ENCODE measurements at regions not wholly inside any gene's neighbourhood (a gene's known extent, or its start where the extent isn't known, plus 50 kb on each side); places are given as distances from the start of the nearest gene placed in this dataset.

GRCh38 chr12:21054334-21054733 lies 76.7 kb upstream of the SLCO1B1 start:
- TF ChIP-seq CTCF (IDR thresholded peaks at IDR 0.05), result no peak
- no peak overlapping the region for H3K4me3 Mint-ChIP-seq
- peaks cover 20% of the 10 kb centered on the region for H3K9me3 Mint-ChIP-seq
- DNase-seq, result no peak
- no peak overlapping the region for H3K27ac Mint-ChIP-seq
- H3K27me3 Mint-ChIP-seq (ENCODE audit: insufficient read depth), result no peaks in the 10 kb centered on the region
- H3K36me3 Mint-ChIP-seq (ENCODE audit: low read depth), result no peaks in the 10 kb centered on the region
- H3K4me1 Mint-ChIP-seq (ENCODE audit: low read depth), result no peaks in the 10 kb centered on the region

- Mint-ChIP-seq H3K27me3 (ENCODE audit: insufficient read depth) (no peaks in the 10 kb centered on the region), H3K4me3 (no peak overlapping the region), H3K4me1 (ENCODE audit: low read depth) (no peaks in the 10 kb centered on the region), H3K36me3 (ENCODE audit: low read depth) (0 out of 2 replicates have a peak, but pooled peaks cover 4% of the 10 kb centered on the region), H3K9me3 (peaks cover 56% of the 10 kb centered on the region), H3K27ac (no peak overlapping the region)
- no peak for TF ChIP-seq CTCF (IDR thresholded peaks at IDR 0.05)
- no peak for DNase-seq
These were observed 65.1 kb upstream of the SLCO1B1 start for GRCh38 chr12:21065845-21066244.

- Mint-ChIP-seq H3K36me3 (ENCODE audit: low read depth) (no peaks in the 10 kb centered on the region), H3K27me3 (ENCODE audit: insufficient read depth) (no peaks in the 10 kb centered on the region), H3K4me3 (no peak overlapping the region), H3K27ac (no peak overlapping the region), H3K9me3 (peaks cover 50% of the 10 kb centered on the region), H3K4me1 (ENCODE audit: low read depth) (no peaks in the 10 kb centered on the region)
- TF ChIP-seq CTCF (IDR thresholded peaks at IDR 0.05), result no peak
- DNase-seq, result no peak
These were observed 57.9 kb upstream of the SLCO1B1 start for GRCh38 chr12:21073129-21073528.

GRCh38 chr12:21073822-21074460 lies 57.1 kb upstream of the SLCO1B1 start:
- TF ChIP-seq CTCF (IDR thresholded peaks at IDR 0.05), result no peak
- H3K27me3 Mint-ChIP-seq (ENCODE audit: insufficient read depth), result no peaks in the 10 kb centered on the region
- H3K4me3 Mint-ChIP-seq, result no peak overlapping the region
- peaks cover 53% of the 10 kb centered on the region for H3K9me3 Mint-ChIP-seq
- DNase-seq, result no peak
- H3K4me1 Mint-ChIP-seq (ENCODE audit: low read depth), result no peaks in the 10 kb centered on the region
- H3K27ac Mint-ChIP-seq, result no peak overlapping the region
- H3K36me3 Mint-ChIP-seq (ENCODE audit: low read depth), result no peaks in the 10 kb centered on the region

Measured in HFFc6 (cell line).